GM12892 (cell line): ENCODE measurements at regions not wholly inside any gene's neighbourhood (a gene's known extent, or its start where the extent isn't known, plus 50 kb on each side); places are given as distances from the start of the nearest gene placed in this dataset.

ENCODE experiments used
- POLR2A ChIP-seq: IDR thresholded peaks from 2 replicates; pipeline ENCODE4 v1.6.1; 2011; ENCODE audit warnings: low read depth, low read length, control low read depth
- POLR2AphosphoS5 ChIP-seq: IDR thresholded peaks from 2 replicates; pipeline ENCODE4 v1.6.1; 2011; ENCODE audit warnings: low read depth, low read length, control low read depth
- TAF1 ChIP-seq: IDR thresholded peaks from 2 replicates; pipeline ENCODE4 v1.6.1; 2011; ENCODE audit warnings: low read depth, mild to moderate bottlenecking, control low read depth, low read length, borderline replicate concordance

DNA sequence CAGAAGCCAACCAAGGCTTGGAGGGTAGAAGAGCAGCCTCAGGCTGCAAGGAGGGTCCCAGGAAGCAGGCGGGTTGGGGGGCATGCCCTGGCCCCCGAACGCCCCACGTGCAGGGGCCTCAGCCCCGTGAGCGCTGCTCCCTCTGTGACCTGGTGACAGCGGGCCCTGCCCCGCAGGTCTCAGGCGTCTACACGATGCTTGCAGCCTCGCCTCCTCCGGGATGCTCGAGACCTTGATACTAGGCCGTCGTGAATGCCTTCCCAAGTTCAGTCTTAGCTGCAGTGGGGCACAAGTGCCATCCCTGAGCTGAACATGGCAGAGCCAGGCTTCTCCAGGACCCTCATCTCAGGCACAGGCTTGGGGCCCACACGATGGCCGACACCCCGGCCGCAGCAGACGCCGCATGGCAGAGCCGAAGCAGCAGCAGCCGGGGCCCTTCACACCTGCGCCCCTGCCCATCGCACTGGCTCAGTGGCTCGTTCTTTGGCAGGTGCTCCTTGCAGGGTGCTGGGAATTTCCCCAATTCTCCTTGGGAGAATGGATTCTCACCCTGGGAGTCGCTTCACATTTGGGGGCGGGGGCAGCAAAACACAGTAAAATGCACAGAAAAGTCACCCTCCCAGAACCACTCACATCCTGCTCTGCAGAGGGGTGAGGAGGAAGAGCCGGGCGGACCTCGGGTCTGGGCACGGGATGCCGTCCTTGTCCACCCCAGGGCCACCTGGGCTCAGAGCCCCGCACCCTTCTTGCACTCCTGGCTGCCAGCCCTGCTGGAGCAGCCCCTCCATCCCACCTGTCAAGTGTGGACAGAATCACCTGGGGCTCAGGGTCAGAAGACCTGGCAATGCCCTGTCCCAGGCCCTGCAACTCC, 161.8 kb downstream of the DLL1 start:
- TF ChIP-seq POLR2A (no peak), POLR2AphosphoS5 (no peak), TAF1 (no peak)
